Keratinocyte (primary cell): ENCODE measurements at regions not wholly inside any gene's neighbourhood (a gene's known extent, or its start where the extent isn't known, plus 50 kb on each side); places are given as distances from the start of the nearest gene placed in this dataset.

Source experiments
- CTCF ChIP-seq, 3 experiments: IDR thresholded peaks in 1 of 3; conservative IDR thresholded peaks in 1 of 3; optimal IDR thresholded peaks in 1 of 3; 2 replicates in 2 of 3; 3 replicates in 1 of 3; pipeline versions ENCODE3 to v1.5.1; 2011; ENCODE audit warnings: low read length in 3 of 3, mild to moderate bottlenecking in 3 of 3, moderate library complexity in 2 of 3, control low read depth in 1 of 3, inconsistent platforms in 1 of 3; ENCODE audit not compliant: insufficient read depth in 2 of 3; ENCODE audit errors: extremely low read depth in 1 of 3
- EZH2 ChIP-seq: IDR thresholded peaks from one replicate; pipeline ENCODE4 v1.6.1; 2012; ENCODE audit warnings: inconsistent platforms, mild to moderate bottlenecking, low read length, moderate library complexity

GRCh38 chr18:22752014-22752413 is 181.1 kb upstream of the RBBP8 start:
- no peak for TF ChIP-seq CTCF (optimal IDR thresholded peaks at IDR 0.05 in 1 of 3, IDR thresholded peaks at IDR 0.05 in 1 of 3, conservative IDR thresholded peaks at IDR 0.05 in 1 of 3; ENCODE audit: extremely low read depth in 1 of 3, insufficient read depth in 2 of 3, low read length in 3 of 3)
- TF ChIP-seq EZH2: no peak
